GM12891 (cell line): ENCODE measurements at regions not wholly inside any gene's neighbourhood (a gene's known extent, or its start where the extent isn't known, plus 50 kb on each side); places are given as distances from the start of the nearest gene placed in this dataset.

Source experiments
- DNase-seq: peaks from one replicate; pipeline ENCODE4 v3.0.0; 2011; ENCODE audit warnings: low spot score; ENCODE audit not compliant: insufficient read length
- FAIRE-seq: peaks from 2 replicates; lab custom pipeline; 2011; peaks lifted over from hg19 to GRCh38; lab: Jason Lieb, UNC
- PAX5 ChIP-seq: IDR thresholded peaks from 2 replicates; pipeline ENCODE4 v1.6.1; 2011; ENCODE audit warnings: low read length, moderate library complexity, mild to moderate bottlenecking; ENCODE audit not compliant: insufficient read depth, severe bottlenecking
- POLR2A ChIP-seq: IDR thresholded peaks from 2 replicates; pipeline ENCODE4 v1.6.1; 2011; ENCODE audit warnings: low read depth, low read length, control low read depth
- POLR2AphosphoS5 ChIP-seq: IDR thresholded peaks from 2 replicates; pipeline ENCODE4 v1.6.1; 2011; ENCODE audit warnings: low read depth, low read length, control low read depth
- POU2F2 ChIP-seq: IDR thresholded peaks from 2 replicates; pipeline ENCODE4 v1.6.1; 2011; ENCODE audit warnings: low read depth, mild to moderate bottlenecking, control low read depth, low read length, moderate library complexity
- SPI1 ChIP-seq: IDR thresholded peaks from 2 replicates; pipeline ENCODE4 v1.6.1; 2011; ENCODE audit warnings: low read depth, low read length, control low read depth
- TAF1 ChIP-seq: IDR thresholded peaks from 2 replicates; pipeline ENCODE4 v1.6.1; 2011; ENCODE audit warnings: low read depth, low read length, control low read depth

GRCh38 chrX:19285857-19286256 is 57.9 kb upstream of the PDHA1 start:
- FAIRE-seq (no peak), DNase-seq (no peak)
- TF ChIP-seq TAF1 (no peak), PAX5 (no peak), POLR2A (no peak), POLR2AphosphoS5 (no peak), SPI1 (no peak), POU2F2 (no peak)

GRCh38 chrX:19291086-19291485 is 52.6 kb upstream of the PDHA1 start:
- TF ChIP-seq POU2F2 (no peak), SPI1 (no peak), POLR2AphosphoS5 (no peak), PAX5 (no peak), TAF1 (no peak), POLR2A (no peak)
- DNase-seq, result no peak
- no peak for FAIRE-seq

- TF ChIP-seq POLR2AphosphoS5 (no peak), POU2F2 (no peak), SPI1 (no peak), TAF1 (no peak), PAX5 (no peak), POLR2A (no peak)
- no peak for FAIRE-seq
- DNase-seq, result no peak
Observed at GRCh38 chrX:19293606-19294325, 50.0 kb upstream of the PDHA1 start.
